SK-MEL-5 (cell line): ENCODE measurements at regions not wholly inside any gene's neighbourhood (a gene's known extent, or its start where the extent isn't known, plus 50 kb on each side); places are given as distances from the start of the nearest gene placed in this dataset.

ENCODE experiments used
- DNase-seq: peaks from one replicate; pipeline ENCODE4 v3.0.0-alpha.2; 2016; ENCODE audit warnings: low read depth, low spot score
- in situ Hi-C: cut with HindIII; loops from 2 replicates; pipeline ENCODE4 v1.10.0; 2016; ENCODE audit warnings: low sequenced_read_pairs, high pct_unique_total_duplicates, low pct_unique_long_range_greater_than_20kb

- DNase-seq = no peak
- in situ Hi-C loops = no loop called here
These were observed 208.5 kb upstream of the SNX7 start for GRCh38 chr1:98453066-98453465.

- DNase-seq = no peak
- in situ Hi-C loops = no loop called here
These were observed 209.4 kb upstream of the SNX7 start for GRCh38 chr1:98452162-98452561.

GRCh38 chr1:98441281-98441680 is 220.2 kb upstream of the SNX7 start:
- in situ Hi-C loops = no loop called here
- no peak for DNase-seq

DNA sequence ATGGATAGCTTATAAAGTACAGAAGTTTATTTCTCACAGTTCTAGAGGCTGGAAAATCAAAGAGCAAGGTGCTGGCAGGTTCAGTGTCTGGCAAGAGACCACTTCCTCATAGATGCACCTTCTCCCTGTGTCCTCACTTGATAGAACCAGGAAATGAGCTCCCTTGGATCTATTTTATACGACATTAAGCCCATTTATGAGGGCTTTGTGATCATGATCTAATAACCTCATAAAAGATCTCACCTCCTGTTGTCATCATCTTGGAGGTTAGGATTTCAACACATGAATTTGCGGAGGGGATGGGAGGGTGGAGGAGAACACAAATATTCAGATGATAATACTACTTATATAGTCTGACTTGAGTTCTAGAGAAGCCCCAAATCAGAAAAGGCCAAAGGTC is 222.1 kb upstream of the SNX7 start:
- in situ Hi-C loops = no loop called here
- DNase-seq = no peak

DNA sequence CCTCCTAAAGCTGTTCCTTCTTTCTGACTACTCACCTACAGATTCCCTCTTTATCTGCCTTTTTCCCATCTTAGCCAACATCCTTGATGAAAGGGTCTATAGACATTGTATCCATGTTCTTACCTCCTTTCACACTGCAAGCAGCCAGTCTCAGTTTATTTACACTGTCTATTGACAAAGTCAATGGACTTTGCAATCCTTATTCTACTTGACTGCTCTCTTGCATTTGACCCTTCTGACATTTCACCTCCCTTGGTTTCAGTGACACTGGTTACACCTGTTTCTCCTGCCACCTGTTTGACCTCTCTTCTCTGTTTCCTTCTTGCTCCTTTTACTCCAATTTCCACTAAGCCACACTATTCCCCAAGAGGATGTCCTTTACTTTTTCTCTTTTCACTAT is 224.0 kb upstream of the SNX7 start:
- no peak for DNase-seq
- in situ Hi-C loops = no loop called here

- DNase-seq = no peak
- in situ Hi-C loops = no loop called here
These were observed 224.5 kb upstream of the SNX7 start for GRCh38 chr1:98437011-98437410.

- in situ Hi-C loops = no loop called here
- no peak for DNase-seq
These were observed 231.5 kb upstream of the SNX7 start for GRCh38 chr1:98429965-98430443.

- in situ Hi-C loops = no loop called here
- no peak for DNase-seq
These were observed 232.7 kb upstream of the SNX7 start for GRCh38 chr1:98428864-98429263.

DNA sequence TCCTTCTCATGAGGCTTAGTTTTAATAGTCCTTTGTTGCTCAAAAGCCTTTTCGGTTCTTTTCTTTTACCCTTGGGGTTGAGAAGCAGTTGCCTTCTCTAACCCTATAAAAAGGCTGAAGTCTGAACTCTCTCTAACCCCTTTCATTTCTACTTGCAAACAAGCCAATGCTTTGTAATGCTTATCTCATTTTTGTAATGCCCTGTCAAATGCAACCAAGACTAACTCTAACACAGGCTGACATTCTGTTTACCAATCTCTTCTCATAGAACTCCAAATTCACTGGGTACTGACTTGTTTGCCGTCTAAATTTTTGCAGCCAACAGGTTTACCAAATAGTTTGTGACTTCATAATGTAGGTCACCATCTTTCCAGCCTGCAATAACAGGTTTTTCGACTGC is 233.9 kb upstream of the SNX7 start:
- in situ Hi-C loops = no loop called here
- no peak for DNase-seq

DNA sequence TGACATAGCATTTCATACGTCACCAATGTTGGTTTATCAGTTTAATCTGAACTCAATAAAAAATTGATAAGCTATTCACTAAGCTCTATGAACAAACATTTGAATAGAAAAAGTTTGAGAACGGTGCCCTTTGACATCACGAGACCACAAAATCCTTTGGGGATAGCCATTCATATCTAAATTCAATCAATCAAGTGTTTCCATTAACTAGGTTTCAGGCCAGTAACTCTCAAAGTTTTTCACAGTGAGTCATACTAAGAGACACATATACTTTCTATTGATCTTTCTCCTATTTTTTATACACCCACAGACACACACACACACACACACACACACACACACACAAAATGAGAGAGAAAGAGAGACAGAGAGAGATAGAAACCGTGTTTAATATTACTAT is 235.4 kb upstream of the SNX7 start:
- in situ Hi-C loops = no loop called here
- DNase-seq = no peak

- in situ Hi-C loops = no loop called here
- no peak for DNase-seq
These were observed 238.7 kb upstream of the SNX7 start for GRCh38 chr1:98422816-98423215.

DNA sequence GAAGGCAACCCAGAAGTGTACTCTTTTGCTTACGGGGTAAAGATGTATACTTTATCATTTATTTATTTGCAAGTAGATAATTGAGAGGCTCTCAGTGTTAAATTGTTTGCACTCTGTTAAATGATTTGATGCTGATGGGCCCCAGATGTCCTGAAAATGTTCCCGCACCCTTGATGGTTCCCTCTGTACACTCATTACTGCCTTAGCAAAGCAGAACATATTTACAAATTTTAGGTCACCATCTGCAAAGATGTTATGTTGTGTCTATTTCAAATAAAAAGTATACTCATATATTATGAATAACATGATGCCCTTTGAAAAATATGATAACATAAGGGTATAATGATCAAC is 240.5 kb upstream of the SNX7 start:
- DNase-seq = no peak
- in situ Hi-C loops = no loop called here

GRCh38 chr1:98420376-98421084 is 241.0 kb upstream of the SNX7 start:
- in situ Hi-C loops = no loop called here
- DNase-seq = no peak

- in situ Hi-C loops = no loop called here
- DNase-seq = no peak
These were observed 243.7 kb upstream of the SNX7 start for GRCh38 chr1:98417820-98418219.

DNA sequence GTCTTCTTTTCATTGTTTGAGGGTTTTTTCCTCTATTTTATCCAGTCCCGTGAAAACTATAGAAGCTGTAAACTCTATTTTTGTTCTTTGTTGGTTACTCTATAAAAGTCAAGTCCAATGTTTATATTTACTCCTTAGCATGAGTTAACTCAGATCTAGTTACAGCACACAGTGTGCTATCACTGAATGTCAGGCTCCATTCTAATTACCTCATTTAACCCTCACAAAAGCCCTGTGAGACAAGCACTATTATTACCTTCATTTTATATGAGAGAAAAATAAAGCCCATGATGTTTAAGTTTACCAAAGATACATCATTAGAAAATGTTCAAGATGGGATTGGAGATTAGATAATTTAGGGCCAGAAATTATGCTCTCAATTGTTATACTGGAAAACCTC is 251.4 kb upstream of the SNX7 start:
- in situ Hi-C loops = no loop called here

DNA sequence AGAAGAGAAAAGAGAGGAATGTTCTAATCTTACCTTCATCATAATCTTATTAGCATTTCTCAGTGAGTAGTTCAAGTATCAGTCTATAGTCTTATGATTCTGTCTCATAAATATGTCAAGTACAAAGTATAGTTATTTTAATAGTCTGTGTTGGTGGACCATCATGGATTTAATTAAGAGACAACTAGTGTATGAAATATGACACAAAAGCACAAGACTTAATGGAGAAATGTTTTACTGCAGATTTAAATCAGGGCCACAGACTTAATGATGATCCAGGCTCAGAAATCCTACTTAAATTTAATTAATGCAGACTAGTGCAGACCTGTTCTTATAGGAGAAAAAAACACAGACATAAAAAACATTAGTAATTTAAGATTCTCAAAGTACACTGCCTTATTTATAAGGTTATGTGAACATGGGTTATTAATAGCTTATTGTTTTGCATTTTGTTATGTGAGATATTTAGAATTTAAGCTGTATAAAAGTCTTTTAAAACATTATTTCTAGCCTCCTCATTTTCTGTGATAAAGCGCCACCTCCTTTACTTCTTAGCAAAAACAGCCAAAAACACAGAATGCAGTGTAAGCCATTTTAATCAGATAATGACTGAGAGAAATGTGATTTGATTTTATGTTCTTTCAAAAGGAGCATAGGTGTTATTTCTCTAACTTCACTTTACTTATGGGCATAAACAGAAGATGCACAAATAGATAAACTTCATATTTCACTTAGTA is 255.0 kb upstream of the SNX7 start:
- in situ Hi-C loops = no loop called here
- DNase-seq = no peak

More for the DNA sequence above, 251.4 kb upstream of the SNX7 start:
- no peak for DNase-seq

GRCh38 chr1:98405581-98406074 is 255.9 kb upstream of the SNX7 start:
- DNase-seq = peak; percentile 8
- in situ Hi-C loops = no loop called here

- in situ Hi-C loops = no loop called here
- DNase-seq = no peak
These were observed 256.7 kb upstream of the SNX7 start for GRCh38 chr1:98404866-98405265.

DNA sequence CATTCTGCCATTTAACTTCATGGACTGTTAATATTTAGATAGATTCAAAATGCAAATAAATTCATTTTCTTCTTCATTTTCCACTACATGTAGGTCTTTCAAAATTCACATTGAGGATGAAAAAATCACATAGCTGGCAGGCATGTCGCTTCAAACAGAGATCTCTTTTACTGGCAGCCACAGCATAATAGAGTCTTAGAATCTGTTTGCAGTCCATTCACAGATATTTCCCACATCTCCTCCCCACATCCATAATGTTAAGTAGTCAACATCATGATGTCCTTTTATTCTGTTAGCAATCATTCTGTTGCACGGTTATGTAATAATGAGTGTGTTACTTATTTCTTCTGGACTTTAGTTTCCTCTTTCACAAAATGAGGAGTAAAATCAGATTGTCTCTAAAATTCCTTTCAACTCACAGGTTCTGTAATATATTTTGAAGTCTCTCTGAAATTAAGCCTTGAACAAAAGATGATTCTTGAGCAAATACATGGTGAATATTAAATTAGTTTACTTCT is 257.5 kb upstream of the SNX7 start:
- in situ Hi-C loops = no loop called here
- peak; percentile 75 for DNase-seq
